WTC11 (cell line): ENCODE measurements at regions not wholly inside any gene's neighbourhood (a gene's known extent, or its start where the extent isn't known, plus 50 kb on each side); places are given as distances from the start of the nearest gene placed in this dataset.

Experiments used
- CBFB ChIP-seq: sonication (generic); formaldehyde crosslinking; IDR thresholded peaks from 2 replicates; pipeline ENCODE4 v1.8.1; 2022; ENCODE audit warnings: mild to moderate bottlenecking, low read depth, missing genetic modification reagents
- CTCF ChIP-seq: fragments of 200-600 bp; IDR thresholded peaks from 2 replicates; pipeline ENCODE4 v1.8.0; 2022; ENCODE audit warnings: antibody characterized with exemption
- EMX1 ChIP-seq: fragments of 250-450 bp; sonication (Bioruptor Pico); IDR thresholded peaks from 2 replicates; pipeline ENCODE4 v1.8.0; 2021; ENCODE audit warnings: mild to moderate bottlenecking
- GABPB1 ChIP-seq: sonication (generic); formaldehyde crosslinking; IDR thresholded peaks from 2 replicates; pipeline ENCODE4 v1.8.1; 2023; ENCODE audit warnings: mild to moderate bottlenecking, missing genetic modification reagents
- SP1 ChIP-seq: sonication (generic); formaldehyde crosslinking; conservative IDR thresholded peaks from 2 replicates; pipeline ENCODE4 v1.8.1; 2022; ENCODE audit warnings: missing genetic modification reagents
- TEAD4 ChIP-seq: sonication (generic); formaldehyde crosslinking; IDR thresholded peaks from 2 replicates; pipeline ENCODE4 v1.8.0; 2022; ENCODE audit warnings: mild to moderate bottlenecking, missing genetic modification reagents
- USF2 ChIP-seq: sonication (generic); formaldehyde crosslinking; IDR thresholded peaks from 2 replicates; pipeline ENCODE4 v1.8.1; 2023; ENCODE audit warnings: mild to moderate bottlenecking, missing genetic modification reagents, moderate library complexity
- ZNF317 ChIP-seq: sonication (generic); formaldehyde crosslinking; IDR thresholded peaks from 2 replicates; pipeline ENCODE4 v1.8.1; 2023; ENCODE audit warnings: low read depth, mild to moderate bottlenecking, moderate library complexity, missing genetic modification reagents, borderline replicate concordance

DNA sequence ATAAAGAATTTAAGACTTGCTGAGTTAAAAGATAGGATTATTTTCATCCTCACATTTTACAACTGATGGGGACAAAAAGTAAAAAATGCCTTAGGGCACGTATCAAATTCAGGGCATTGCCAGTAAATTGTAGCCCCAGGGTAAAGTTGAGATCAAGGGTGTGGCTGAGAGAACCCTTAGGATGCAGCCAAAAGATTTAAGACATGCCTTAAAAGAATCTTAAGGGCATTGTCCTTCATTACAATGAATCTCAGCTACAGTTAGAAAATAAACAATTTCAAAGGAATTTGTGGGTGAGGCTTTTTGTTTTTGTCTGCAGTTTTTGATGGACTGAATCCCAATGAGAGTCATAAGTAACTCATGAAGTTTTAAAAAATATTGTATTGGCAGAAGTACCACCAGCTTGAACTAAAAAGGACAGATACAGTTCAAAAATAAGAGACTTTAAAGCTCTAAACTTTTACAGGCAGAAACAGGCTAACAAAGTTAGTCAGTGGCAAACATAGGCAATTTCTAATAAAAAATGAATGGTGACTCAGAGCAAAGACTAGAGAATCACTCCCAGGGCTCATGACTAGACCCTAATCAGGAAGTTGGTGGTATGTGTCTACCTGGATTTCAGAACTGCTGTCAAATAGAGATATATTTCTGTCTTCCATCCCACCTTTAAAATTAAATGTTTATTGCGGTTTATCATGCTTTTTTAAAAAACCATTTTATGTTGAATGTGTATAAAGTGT lies 165.1 kb upstream of the SNX7 start:
- no peak for TF ChIP-seq CTCF
- no peak for TF ChIP-seq TEAD4
- no peak for TF ChIP-seq CBFB
- TF ChIP-seq GABPB1 = no peak
- no peak for TF ChIP-seq EMX1 (CRISPR knock-in tag)
- no peak for TF ChIP-seq USF2 (CRISPR knock-in tag)
- no peak for TF ChIP-seq ZNF317 (CRISPR knock-in tag)
- TF ChIP-seq SP1 (CRISPR knock-in tag) = no peak
